CD4-positive, alpha-beta T cell (primary cell): ENCODE measurements at regions not wholly inside any gene's neighbourhood (a gene's known extent, or its start where the extent isn't known, plus 50 kb on each side); places are given as distances from the start of the nearest gene placed in this dataset.

ENCODE experiments used
- ATAC-seq: fragments of 200-7000 bp; cut with Tn5 transposase; one replicate; pipeline ENCODE4 v1.10.0; 2022; ENCODE audit warnings: mild to moderate bottlenecking; ENCODE audit not compliant: poor library complexity
- CTCF ChIA-PET: fragments of 350-600 bp; sonication (Branson Sonifier 250); formaldehyde crosslinking; loops from one replicate; lab custom pipeline; 2021; ENCODE audit warnings: antibody characterized with exemption, inconsistent platforms; lab: Charles Lee
- POLR2A ChIA-PET: fragments of 350-600 bp; sonication (Branson Sonifier 250); formaldehyde crosslinking; loops from one replicate; lab custom pipeline; 2021; ENCODE audit warnings: antibody characterized with exemption, inconsistent platforms; lab: Charles Lee
- DNase-seq, 14 experiments: peaks; one replicate each; pipeline ENCODE4 v3.0.0-alpha.2; 2013 to 2020; ENCODE audit warnings: mixed read lengths in 2 of 14
- H3K27ac ChIP-seq, 2 donors: one replicate each; pipeline versions ENCODE4 v1.5.1 to v1.7.0; 2013; ENCODE audit warnings: low read length in 2 of 2, low read depth in 1 of 2, mild to moderate bottlenecking in 1 of 2
- H3K27me3 ChIP-seq, 2 experiments: 1 replicate in 1 of 2; 2 replicates in 1 of 2; pipeline versions ENCODE4 v1.6.1 to v1.7.0; 2013; ENCODE audit warnings: low read length in 2 of 2, control low read depth in 1 of 2, mild to moderate bottlenecking in 1 of 2, moderate library complexity in 1 of 2; ENCODE audit not compliant: insufficient read depth in 2 of 2, control insufficient read depth in 1 of 2
- H3K36me3 ChIP-seq: one replicate; pipeline ENCODE4 v1.6.1; 2013; ENCODE audit warnings: low read length, control low read depth; ENCODE audit not compliant: insufficient read depth
- H3K4me1 ChIP-seq: one replicate; pipeline ENCODE4 v1.6.1; 2013; ENCODE audit warnings: low read length, control low read depth; ENCODE audit not compliant: insufficient read depth
- H3K4me3 ChIP-seq: one replicate; pipeline ENCODE4 v1.5.1; 2013; ENCODE audit warnings: mild to moderate bottlenecking, low read length, moderate library complexity
- H3K9me3 ChIP-seq, 2 experiments: 1 replicate in 1 of 2; 2 replicates in 1 of 2; pipeline versions ENCODE4 v1.6.1 to v1.7.0; 2013; ENCODE audit warnings: low read length in 2 of 2, mild to moderate bottlenecking in 2 of 2, control low read depth in 1 of 2, moderate library complexity in 1 of 2; ENCODE audit not compliant: control insufficient read depth in 1 of 2, insufficient read depth in 1 of 2
- H3K27ac Mint-ChIP-seq: one replicate; pipeline ENCODE4 v1.8.0; 2020; ENCODE audit warnings: mixed read lengths
- H3K27me3 Mint-ChIP-seq: one replicate; pipeline ENCODE4 v1.8.0; 2021; ENCODE audit warnings: mixed read lengths
- H3K36me3 Mint-ChIP-seq: one replicate; pipeline ENCODE4 v1.8.0; 2021; ENCODE audit warnings: low read depth, mixed read lengths
- H3K4me1 Mint-ChIP-seq: one replicate; pipeline ENCODE4 v1.8.0; 2021; ENCODE audit warnings: low read depth, mixed read lengths
- H3K4me3 Mint-ChIP-seq: one replicate; pipeline ENCODE4 v1.8.0; 2020; ENCODE audit warnings: mild to moderate bottlenecking, mixed read lengths
- H3K9me3 Mint-ChIP-seq: one replicate; pipeline ENCODE4 v1.8.0; 2020; ENCODE audit warnings: mixed read lengths
- CTCF ChIP-seq: fragments of 200-600 bp; IDR thresholded peaks from one replicate; pipeline ENCODE4 v1.8.0; 2022; ENCODE audit warnings: antibody characterized with exemption, mild to moderate bottlenecking
- intact Hi-C, 2 experiments: fragments of 100-400 bp; cut with DNase I in 1 of 2; cut with micrococcal nuclease in 1 of 2; formaldehyde crosslinking; loops; one replicate each; pipeline versions ENCODE4 v1.15.1 to v1.9.0; 2023 to 2025; cut with DNase I, micrococcal nuclease

GRCh38 chr11:45527898-45528297 lies 137.5 kb downstream of the CHST1 start:
- Histone ChIP-seq H3K27me3 (peaks cover 5 to 6% of the 10 kb centered on the region in 2 experiments), H3K9me3 (peaks cover 0 to 6% of the 10 kb centered on the region in 2 experiments), H3K4me3 (no peak overlapping the region), H3K4me1 (no peaks in the 10 kb centered on the region), H3K36me3 (no peaks in the 10 kb centered on the region), H3K27ac (no peak overlapping the region)
- no peaks in the 10 kb centered on the region for H3K4me1 Mint-ChIP-seq
- ATAC-seq, result no peak
- ChIA-PET POLR2A (no interaction called here), CTCF (no interaction called here)
- DNase-seq, result no peak
- TF ChIP-seq CTCF, result no peak
- intact Hi-C loops, result no loop called here
- H3K27me3 Mint-ChIP-seq, result peaks cover 10% of the 10 kb centered on the region
- no peak overlapping the region for H3K4me3 Mint-ChIP-seq
- H3K36me3 Mint-ChIP-seq, result no peaks in the 10 kb centered on the region
- H3K27ac Mint-ChIP-seq, result no peak overlapping the region
- H3K9me3 Mint-ChIP-seq, result peaks cover 9% of the 10 kb centered on the region

GRCh38 chr11:45525393-45525792 lies 140.0 kb downstream of the CHST1 start:
- no peak overlapping the region for H3K27ac ChIP-seq
- no peaks in the 10 kb centered on the region for H3K4me1 ChIP-seq
- peaks cover 0 to 6% of the 10 kb centered on the region in 2 experiments for H3K9me3 ChIP-seq
- H3K4me3 ChIP-seq, result no peak overlapping the region
- intact Hi-C loops, result no loop called here
- ATAC-seq (no peak), DNase-seq (no peak)
- Mint-ChIP-seq H3K36me3 (no peaks in the 10 kb centered on the region), H3K9me3 (peaks cover 9% of the 10 kb centered on the region), H3K27ac (no peak overlapping the region), H3K4me3 (no peak overlapping the region), H3K27me3 (peaks cover 10% of the 10 kb centered on the region), H3K4me1 (no peaks in the 10 kb centered on the region)
- H3K27me3 ChIP-seq, result no peaks in the 10 kb centered on the region
- no peak for TF ChIP-seq CTCF
- ChIA-PET CTCF (no interaction called here), POLR2A (no interaction called here)
- H3K36me3 ChIP-seq, result no peaks in the 10 kb centered on the region

GRCh38 chr11:45523760-45524159 lies 141.7 kb downstream of the CHST1 start:
- TF ChIP-seq CTCF, result no peak
- Histone ChIP-seq H3K4me1 (no peaks in the 10 kb centered on the region), H3K4me3 (no peak overlapping the region), H3K9me3 (peaks cover 0 to 4% of the 10 kb centered on the region in 2 experiments), H3K27ac (no peak overlapping the region), H3K27me3 (no peaks in the 10 kb centered on the region), H3K36me3 (no peaks in the 10 kb centered on the region)
- no peak for ATAC-seq
- Mint-ChIP-seq H3K27me3 (peaks cover 10% of the 10 kb centered on the region), H3K36me3 (no peaks in the 10 kb centered on the region), H3K4me1 (no peaks in the 10 kb centered on the region), H3K27ac (no peak overlapping the region), H3K9me3 (peaks cover 9% of the 10 kb centered on the region), H3K4me3 (no peak overlapping the region)
- no peak for DNase-seq
- CTCF ChIA-PET, result no interaction called here
- POLR2A ChIA-PET, result no interaction called here
- intact Hi-C loops, result no loop called here
